ENCODE measurements at regions not wholly inside any gene's neighbourhood (a gene's known extent, or its start where the extent isn't known, plus 50 kb on each side); places are given as distances from the start of the nearest gene placed in this dataset.
"Not testable (repeated sequence)": the region's sequence is repeated elsewhere in the genome, so short reads cannot be mapped to it uniquely, and the experiment has no call there.

- no peak for DNase-seq
These were observed 210.2 kb upstream of the ISL1 start for GRCh38 chr5:51172903-51173626.

DNA sequence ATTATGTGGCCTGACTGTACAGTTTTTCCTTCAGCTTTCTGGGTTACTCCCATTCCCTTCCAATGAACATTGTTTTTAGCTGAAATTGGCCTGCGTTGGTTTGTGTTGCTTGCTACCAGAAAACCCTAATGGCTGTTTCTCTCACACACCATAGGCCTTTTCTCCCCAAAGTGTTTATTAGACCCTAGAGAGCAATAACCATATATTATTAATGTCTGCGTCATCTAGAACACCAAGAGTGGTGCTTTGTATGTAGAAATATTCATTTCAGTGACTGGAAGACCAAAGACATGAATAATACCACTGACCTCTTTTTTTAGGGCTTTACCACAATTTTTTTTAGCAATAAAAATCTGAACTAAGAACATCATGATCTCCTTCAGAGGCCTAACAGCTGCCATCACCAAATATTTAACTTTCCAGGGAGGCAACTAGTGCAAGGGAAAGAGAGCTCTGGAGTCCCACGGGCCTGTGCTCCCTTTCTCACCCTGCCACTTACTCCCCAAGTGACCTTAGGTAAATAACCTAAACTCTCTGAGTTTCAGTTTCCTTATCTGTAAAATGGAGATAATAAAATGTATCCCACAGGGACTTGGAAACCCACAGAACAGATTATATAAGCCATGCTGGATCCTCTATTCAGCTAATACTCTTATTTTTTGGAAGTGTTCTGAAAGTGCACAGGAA, 201.9 kb upstream of the ISL1 start:
- DNase-seq, result no peak

GRCh38 chr5:51185850-51186329, 197.4 kb upstream of the ISL1 start:
- no peak for DNase-seq

GRCh38 chr5:51188001-51188591, 195.2 kb upstream of the ISL1 start:
- no peak for DNase-seq

DNA sequence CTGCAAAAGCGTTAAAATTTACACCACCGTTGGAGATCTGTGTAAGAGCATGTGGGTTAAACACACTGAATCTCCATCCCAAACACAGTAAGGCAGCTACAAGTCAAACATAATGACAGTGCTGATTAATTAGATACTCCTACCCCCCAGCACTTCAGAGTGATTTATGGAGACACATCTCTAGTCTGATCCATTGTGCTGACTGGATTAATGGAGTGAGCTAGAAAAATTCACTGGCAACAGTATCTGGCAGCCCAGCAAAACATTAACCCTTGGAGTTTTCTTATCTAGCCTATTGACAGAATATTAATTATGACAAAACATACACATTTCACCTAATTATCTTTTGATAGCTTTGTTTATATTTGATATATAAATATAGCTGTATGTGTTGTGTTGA, 188.6 kb upstream of the ISL1 start:
- DNase-seq, result no peak

DNA sequence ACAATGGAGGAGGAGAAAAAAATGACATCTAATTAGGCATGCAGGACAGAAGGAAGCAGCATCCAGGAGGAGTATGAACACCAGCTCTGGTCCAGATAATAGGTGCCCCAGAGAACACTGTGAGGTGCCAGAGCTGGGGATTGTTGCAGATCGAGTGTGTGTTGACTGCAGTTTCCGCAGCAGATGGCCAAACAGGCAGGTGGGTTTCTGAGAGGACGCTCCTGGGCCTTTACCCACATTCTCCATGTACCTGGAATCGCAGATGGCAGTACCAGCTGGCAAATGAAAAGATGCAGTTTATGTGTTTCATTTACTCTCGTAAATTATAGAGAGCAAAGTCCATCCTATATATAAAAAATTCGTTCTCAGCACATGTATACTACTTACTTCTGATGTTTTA, 182.2 kb upstream of the ISL1 start:
- no peak for DNase-seq

- DNase-seq, result no peak
These were observed 181.5 kb upstream of the ISL1 start for GRCh38 chr5:51201708-51202107.

- no peak for DNase-seq
These were observed 181.1 kb upstream of the ISL1 start for GRCh38 chr5:51202161-51202560.

DNA sequence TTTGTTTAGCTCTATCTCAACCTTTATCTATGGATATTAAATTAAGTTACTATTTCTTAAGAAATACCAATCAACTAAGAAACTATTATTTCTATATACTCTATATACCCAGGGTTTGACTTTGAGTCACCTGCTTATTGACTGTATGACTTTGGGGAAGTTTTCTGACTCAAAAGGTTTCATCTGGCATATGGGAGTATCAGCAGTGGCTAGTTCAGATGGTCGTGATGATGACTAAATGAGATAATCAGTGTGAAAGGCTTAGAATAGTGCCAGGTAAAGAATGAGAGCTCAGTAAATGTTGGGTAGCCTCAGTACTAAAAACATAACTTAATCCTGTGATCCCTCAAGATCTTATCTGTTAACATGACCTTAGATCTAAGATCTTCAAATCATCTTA, 179.7 kb upstream of the ISL1 start:
- DNase-seq, result no peak

- DNase-seq, result no peak
These were observed 175.0 kb upstream of the ISL1 start for GRCh38 chr5:51208296-51208695.

DNA sequence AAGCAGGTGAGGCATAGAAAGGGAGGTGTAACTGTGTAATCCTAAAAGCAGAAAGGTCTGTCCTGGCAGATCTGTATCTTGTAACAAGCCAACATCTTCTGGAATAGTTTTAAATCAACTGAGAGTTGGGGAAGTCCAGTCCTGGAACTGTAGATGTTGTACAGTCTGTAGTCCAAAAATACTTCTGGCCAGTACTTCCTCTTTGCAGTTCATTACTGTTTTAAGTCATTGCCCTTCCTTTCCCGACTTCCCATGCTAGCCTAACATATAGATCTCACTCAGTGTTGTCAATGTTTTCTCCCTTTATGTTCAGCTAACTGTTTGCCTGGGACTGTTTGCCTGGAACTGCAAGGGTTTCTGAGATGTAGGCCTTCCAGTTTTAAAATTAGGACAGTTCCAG, 168.5 kb upstream of the ISL1 start:
- DNase-seq, result no peak

GRCh38 chr5:51225789-51226742, 157.2 kb upstream of the ISL1 start:
- DNase-seq, result no peak

DNA sequence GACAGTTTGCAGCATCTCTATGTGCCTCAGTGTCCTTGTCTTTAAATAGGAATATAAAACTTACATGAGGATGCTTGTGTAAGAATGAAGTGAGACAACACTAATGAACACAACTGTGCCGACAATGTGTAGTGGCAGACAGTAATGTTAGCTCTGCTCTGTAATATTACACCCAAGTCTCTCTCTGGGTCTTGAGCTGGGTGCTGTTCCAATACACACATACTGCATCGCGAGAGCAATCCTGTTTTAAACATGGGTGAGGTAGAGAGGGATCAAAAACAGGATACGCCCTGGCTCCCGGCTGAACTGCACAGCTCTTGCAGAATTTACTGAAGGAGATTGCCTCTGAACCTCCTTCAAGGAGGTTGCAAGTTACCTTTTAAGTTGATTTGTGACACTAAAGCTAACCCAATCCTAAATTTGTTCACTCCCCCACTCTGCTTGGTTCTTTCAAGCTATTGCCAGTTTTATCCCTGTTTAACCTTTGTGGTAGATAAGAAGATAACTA, 155.2 kb upstream of the ISL1 start:
- DNase-seq, result no peak

GRCh38 chr5:51230336-51230735, 152.9 kb upstream of the ISL1 start:
- no peak for DNase-seq

GRCh38 chr5:51242456-51242855, 140.8 kb upstream of the ISL1 start:
- no peak for DNase-seq

DNA sequence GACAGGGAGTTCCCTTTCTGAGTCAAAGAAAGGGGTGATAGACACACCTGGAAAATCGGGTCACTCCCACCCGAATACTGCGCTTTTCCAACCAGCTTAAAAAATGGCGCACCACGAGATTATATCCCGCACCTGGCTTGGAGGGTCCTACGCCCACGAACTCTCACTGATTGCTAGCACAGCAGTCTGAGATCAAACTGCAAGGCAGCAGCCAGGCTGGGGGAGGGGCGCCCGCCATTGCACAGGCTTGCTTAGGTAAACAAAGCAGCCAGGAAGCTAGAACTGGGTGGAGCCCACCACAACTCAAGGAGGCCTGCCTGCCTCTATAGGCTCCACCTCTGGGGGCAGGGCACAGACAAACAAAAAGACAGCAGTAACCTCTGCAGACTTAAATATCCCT, 132.3 kb upstream of the ISL1 start:
- not testable (repeated sequence) for DNase-seq

DNA sequence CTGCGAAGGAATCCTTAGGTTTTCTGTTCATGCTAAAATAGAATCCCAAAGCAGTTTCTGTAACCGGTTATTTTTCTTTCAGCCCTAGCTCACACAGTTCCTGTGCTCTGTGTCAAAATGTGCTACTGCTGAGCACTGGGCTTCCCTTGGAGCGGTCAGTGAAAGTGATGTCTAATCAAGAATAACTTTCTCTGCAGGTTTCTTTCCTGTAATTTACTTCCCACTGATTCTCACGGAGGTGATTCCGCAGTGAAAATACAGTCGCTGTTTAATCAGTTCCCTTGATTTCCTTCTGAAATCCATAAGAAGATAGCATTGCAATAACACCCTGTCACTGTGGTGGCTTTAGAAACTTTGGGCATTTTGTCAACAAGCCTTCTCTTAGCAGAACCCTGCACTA, 112.0 kb upstream of the ISL1 start:
- DNase-seq, result no peak

- no peak for DNase-seq
These were observed 110.2 kb upstream of the ISL1 start for GRCh38 chr5:51273021-51273420.

DNA sequence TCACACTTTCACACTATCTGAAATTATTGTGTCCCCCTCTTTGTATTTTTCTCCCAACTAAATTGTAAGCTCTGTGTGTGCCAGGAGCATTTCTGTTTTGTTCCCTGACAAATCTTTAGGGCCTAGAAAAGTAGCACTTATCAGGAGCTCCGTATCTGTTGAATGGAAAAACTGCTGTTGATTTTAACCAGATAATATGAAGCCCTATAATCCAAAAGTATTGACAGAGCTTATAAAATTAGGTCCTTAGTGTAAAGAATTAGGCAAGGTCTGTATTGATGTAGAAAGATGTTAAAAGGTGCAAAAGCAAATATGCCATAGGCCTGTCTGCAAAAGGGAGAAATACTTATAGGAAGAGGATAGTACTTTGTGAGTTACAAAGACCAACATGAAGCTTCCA, 109.4 kb upstream of the ISL1 start:
- DNase-seq, result no peak

GRCh38 chr5:51275428-51275827, 107.8 kb upstream of the ISL1 start:
- no peak for DNase-seq

GRCh38 chr5:51276250-51276649, 107.0 kb upstream of the ISL1 start:
- DNase-seq, result no peak

- DNase-seq, result no peak
These were observed 104.7 kb upstream of the ISL1 start for GRCh38 chr5:51278539-51278938.
